ENCODE measurements at regions not wholly inside any gene's neighbourhood (a gene's known extent, or its start where the extent isn't known, plus 50 kb on each side); places are given as distances from the start of the nearest gene placed in this dataset.
A peak's percentile ranks its signal among the peaks of the same experiment; 100 is the strongest.

GRCh38 chr12:67504026-67504425 is 144.5 kb upstream of the DYRK2 start:
- no peak for ATAC-seq

DNA sequence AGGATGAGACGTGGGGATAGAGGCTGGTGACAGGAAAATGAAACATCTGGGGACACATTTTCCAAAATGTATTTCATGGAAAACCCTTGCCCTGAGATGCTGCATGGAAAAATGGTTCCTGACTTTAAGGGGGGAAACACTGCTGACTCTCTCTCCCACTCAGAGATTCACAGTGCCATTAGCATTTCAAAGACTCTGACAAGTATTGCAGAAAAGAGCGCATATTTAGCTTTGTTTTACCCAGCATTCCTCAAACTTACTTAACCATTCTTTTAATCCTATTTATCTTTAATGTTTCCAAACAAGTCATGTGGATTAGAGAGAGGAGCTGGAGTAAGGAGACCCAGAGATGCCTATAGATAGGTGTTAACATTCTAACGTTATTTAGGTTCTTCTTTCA is 141.8 kb upstream of the DYRK2 start:
- ATAC-seq, result no peak

DNA sequence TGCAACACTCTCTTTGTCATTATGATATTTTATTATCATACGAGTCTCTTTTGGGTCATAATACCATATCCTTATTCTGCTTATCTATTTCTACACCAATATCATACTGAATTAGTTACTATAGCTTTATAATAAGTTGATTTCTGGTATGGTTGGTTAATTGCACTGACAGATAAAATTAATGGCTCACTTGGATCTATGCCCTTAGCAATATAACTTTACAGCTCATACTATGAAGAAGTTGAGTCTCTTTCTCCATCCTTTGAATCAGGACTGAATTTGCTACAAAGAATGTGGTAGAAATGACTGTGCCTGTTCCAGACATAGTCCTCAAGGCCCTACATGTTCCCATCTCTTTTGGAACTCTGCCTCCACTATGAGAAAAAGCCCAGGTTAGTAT is 139.7 kb upstream of the DYRK2 start:
- ATAC-seq, result no peak

- ATAC-seq, result no peak
These were observed 138.7 kb upstream of the DYRK2 start for GRCh38 chr12:67509666-67510386.

- ATAC-seq, result no peak
These were observed 136.5 kb upstream of the DYRK2 start for GRCh38 chr12:67512061-67512460.

- no peak for ATAC-seq
These were observed 134.0 kb upstream of the DYRK2 start for GRCh38 chr12:67514502-67514901.

DNA sequence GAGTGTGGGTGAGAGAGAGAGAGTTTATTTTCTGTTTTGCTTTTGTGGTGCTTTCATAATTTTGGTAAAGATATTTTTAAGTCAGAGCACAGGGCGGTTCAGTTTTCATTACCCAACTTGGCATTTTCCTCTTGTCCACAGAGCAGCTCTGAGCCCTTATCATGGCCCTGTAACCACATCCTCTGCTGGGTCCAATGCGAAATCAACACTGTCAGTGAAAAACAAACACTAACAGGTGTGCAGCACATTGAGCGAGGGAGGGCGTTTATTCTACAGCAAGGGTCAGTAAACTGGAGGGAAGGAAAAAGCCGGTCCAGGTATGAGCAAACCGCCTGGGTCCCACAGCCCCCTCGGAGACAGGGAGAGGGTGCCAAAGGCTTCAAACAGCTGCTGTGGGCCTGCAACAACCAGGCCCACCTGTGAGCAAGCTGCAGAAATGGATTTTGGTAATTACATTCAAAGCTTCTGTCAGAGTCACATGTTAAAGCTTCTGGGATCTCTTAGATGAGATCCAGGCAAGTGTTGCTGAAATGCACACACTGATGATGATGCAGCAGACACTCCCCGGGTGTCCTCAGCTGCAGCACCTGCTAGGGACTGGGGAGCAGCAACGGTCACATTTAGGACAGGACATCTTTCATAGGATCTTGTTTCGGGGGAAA is 132.7 kb upstream of the DYRK2 start:
- no peak for ATAC-seq

DNA sequence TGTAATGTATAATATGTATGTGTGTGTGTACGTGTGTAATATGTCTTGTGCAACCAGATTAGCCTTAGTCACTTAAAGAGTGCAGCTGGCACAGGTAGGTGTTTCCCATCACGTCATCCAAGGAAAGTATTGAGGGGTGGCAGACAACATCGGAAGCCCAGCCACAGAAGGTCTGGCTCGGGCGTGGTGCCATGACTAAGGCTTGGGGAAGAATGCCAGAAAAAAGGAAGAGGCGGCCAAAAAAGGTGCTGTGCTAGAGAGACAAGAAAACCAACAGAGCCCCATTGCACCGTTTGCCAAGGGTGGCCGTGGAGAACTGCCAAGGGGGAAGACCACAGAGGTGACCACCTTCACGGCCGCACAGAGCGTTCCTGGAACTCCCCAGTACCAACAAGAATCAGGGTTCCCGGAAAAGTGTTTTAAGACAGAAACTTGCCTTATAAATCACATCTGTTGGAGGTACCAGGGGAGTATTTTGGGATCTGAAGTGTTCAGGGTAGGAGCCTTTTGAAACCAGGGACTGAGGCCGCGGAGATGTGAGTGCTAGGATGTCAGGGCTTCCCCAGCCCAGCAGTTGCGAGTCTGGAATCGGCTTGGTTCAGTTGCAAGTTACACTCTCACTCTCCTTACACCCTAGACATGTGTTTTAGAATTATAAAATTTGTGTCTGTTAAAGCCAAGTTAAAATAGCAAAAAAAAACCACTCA is 131.2 kb upstream of the DYRK2 start:
- ATAC-seq, result peak; percentile 92

GRCh38 chr12:67519484-67520433 is 128.8 kb upstream of the DYRK2 start:
- peak; percentile 93 for ATAC-seq

- no peak for ATAC-seq
These were observed 127.9 kb upstream of the DYRK2 start for GRCh38 chr12:67520606-67521005.

DNA sequence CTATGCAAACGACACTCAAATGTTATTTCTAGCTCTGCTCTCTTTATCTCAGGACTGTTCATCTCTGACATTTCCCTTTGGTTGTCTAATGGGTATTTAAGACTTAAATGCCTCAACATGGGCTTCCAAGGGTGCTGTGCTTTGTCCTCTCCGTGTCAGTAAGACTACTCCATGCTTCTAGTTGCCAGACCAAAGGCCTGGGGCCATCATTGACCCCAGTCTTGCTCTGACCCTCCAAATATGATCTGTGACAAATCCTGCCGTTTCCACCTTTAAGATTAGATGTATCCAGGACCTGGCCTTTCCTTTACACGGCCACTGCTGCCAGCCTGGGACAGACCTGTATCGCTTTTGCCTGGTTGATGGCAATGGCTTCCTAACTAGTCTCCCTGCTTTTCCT is 126.3 kb upstream of the DYRK2 start:
- ATAC-seq, result no peak

DNA sequence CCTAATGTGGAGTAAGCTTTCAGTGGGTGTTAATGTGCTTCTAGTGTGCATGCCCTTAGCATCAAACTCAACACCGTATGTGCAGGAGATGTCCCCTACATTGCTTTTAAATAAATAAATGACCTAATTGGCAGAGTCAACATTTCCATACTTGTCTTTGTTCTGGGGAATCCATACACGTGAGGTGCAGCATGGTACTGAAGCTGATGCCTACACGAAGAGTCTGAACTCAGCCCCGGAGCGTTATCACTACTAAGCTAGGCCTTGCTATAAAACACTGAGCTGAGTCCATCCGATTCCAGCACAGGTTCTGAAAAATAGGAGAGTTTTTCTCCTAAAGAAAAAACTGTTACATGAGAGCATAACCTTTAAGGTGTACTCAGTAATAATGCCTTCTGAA is 125.0 kb upstream of the DYRK2 start:
- no peak for ATAC-seq

- no peak for ATAC-seq
These were observed 123.5 kb upstream of the DYRK2 start for GRCh38 chr12:67524861-67525616.

- no peak for ATAC-seq
These were observed 123.0 kb upstream of the DYRK2 start for GRCh38 chr12:67525617-67525884.

DNA sequence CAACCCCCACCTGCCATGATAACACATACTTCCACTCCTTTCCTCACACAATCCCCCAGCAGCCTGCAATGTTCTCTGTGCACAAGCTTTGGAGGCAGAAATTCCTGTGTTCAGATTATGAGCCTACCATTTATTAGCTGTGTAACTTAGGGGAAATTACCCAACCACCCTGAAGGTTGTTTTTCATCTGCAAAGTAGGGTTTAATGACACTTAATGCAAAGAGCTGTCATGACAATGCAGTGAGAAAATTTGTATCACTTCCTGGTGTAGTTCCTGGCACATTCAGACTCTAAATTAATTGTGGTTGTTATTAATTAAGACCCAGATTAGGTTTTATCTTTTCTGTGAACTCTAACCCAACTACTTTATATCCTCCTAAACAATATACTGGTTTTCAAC is 122.4 kb upstream of the DYRK2 start:
- ATAC-seq, result no peak

- ATAC-seq, result peak; percentile 61
These were observed 117.5 kb upstream of the DYRK2 start for GRCh38 chr12:67531051-67531450.

DNA sequence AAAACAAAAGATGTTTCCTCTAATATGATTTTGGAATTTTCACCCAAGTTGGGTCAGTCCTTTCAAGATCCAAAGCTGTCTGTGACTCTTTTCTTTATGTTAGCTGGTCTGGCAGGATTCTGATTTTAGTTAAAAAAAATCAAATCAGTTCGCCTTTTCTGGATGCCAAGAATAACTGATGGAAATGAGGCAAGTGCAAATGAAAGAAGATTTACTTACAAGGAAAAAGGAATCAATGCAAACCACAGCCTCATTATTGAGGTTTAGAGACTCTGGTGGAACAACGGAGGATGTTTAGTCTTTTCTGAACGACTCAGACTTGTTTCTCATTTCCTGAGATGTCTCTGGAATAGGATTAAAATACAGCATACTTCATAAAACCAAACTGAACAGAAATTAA is 117.0 kb upstream of the DYRK2 start:
- no peak for ATAC-seq

DNA sequence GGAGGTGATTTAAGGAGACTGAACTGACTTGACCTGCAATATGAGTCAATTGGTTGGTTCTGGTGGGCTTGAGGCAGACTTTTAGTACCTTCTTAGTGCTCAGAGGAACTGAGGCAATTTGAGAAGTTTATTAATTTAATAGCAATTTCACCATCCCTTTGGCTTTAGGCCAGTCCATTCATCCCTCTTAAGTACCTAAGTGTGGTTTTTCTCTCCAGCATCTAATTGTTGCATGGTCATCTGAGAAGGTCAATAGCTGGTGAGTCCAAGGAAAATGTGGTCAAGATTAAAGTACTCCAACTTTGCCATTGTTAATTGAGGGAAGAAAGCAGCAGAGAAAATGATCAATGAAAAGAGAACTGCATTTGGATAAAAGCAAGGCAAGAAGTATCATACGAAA is 115.4 kb upstream of the DYRK2 start:
- ATAC-seq, result no peak

DNA sequence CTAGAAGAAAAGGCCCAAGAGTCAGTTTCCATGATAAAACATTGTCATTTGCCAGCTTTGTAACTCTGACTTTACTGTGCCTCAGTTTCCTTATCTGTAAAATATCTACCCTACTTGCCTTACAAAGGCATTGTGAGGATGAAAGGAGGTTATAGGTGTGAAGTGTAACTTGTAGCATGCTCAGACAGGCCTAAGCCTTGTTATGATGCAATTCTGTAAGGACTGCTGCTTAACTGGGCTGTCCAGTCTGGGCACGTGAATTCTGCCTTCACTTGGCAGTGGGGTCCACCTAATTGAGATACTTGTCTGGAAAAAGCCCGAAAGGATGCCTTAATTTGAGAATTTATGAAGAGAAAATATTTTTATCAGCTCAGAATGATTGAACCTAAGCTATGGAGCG is 114.5 kb upstream of the DYRK2 start:
- ATAC-seq, result peak; percentile 64

GRCh38 chr12:67534681-67535080 is 113.9 kb upstream of the DYRK2 start:
- peak; percentile 55 for ATAC-seq

GRCh38 chr12:67535176-67535575 is 113.4 kb upstream of the DYRK2 start:
- ATAC-seq, result no peak

DNA sequence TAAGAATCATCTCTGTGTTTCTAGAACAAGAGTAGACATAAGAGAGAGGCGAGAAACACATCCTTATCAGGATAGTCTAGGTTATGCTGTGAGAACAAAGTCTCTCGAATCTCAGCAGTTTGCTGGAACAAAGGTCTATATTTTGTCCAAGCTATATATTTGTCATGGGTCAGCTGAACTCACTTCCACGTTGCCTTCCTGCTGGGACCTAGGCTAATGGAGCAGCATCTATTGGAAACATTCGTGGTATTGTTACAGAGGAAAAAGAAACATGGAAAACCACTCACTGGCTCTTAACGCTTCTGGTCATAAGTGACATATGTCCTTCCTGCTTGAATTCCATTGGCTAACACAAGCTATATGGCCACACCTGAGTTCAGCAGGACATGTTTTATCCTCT is 112.6 kb upstream of the DYRK2 start:
- no peak for ATAC-seq
